Pancreas (tissue), 10 donors: ENCODE measurements at regions not wholly inside any gene's neighbourhood (a gene's known extent, or its start where the extent isn't known, plus 50 kb on each side); places are given as distances from the start of the nearest gene placed in this dataset.

Source experiments
- ATAC-seq, 4 donors: fragments of 200-7000 bp; cut with Tn5 transposase; one replicate each; pipeline versions ENCODE4 v1.8.0 to v1.9.1; 2020; ENCODE audit warnings: mild to moderate bottlenecking in 4 of 4, moderate library complexity in 4 of 4
- DNase-seq, 6 donors: peaks; one replicate each; pipeline ENCODE4 v3.0.0-alpha.2; 2020
- FAIRE-seq: peaks from 2 replicates; lab custom pipeline; 2012; peaks lifted over from hg19 to GRCh38; lab: Jason Lieb, UNC
- H3K27ac ChIP-seq, 4 donors: fragments of 200-600 bp; sonication (generic); 1 replicate in 3 of 4; 2 replicates in 1 of 4; pipeline versions ENCODE4 v1.5.0 to v1.8.0; 2020
- H3K27me3 ChIP-seq, 4 donors: fragments of 200-600 bp; one replicate each; pipeline ENCODE4 v1.8.0; 2021
- H3K36me3 ChIP-seq, 3 donors: fragments of 200-600 bp; sonication (generic) in 1 of 3; one replicate each; pipeline versions ENCODE4 v1.5.0 to v1.8.0; 2020 to 2021
- H3K4me1 ChIP-seq, 3 donors: fragments of 200-600 bp; one replicate each; pipeline ENCODE4 v1.8.0; 2021
- H3K4me3 ChIP-seq, 4 donors: fragments of 200-600 bp; sonication (generic) in 2 of 4; one replicate each; pipeline versions ENCODE4 v1.5.0 to v1.8.0; 2020 to 2021
- H3K9me3 ChIP-seq, 4 donors: fragments of 200-600 bp; one replicate each; pipeline ENCODE4 v1.8.0; 2021
- WGBS, 2 donors: extraction: QIAGEN DNeasy Blood & Tissue Kit; methylation state at CpG; one replicate each; pipeline ENCODE4 v1.1.7; 2013; 5-methylcytosine and 5-hydroxymethylcytosine counted together
- intact Hi-C, 3 donors: fragments of 100-400 bp; cut with DNase I; formaldehyde crosslinking; loops; one replicate each; pipeline versions ENCODE4 v1.11.1 to v1.14.2; 2022
- TF ChIP-seq, protein P1 (sequence below), 4 donors: fragments of 200-600 bp; sonication (generic) in 3 of 4; IDR thresholded peaks; one replicate each; pipeline versions ENCODE4 v1.5.0 to v1.8.0; 2021; ENCODE audit warnings: antibody characterized with exemption in 4 of 4
- donor health status: healthy with polysubstance abuse.
- donor health status: DM: no; HTN: no; CAD: no; lungs with moderate emphysema.
- donor health status: DM: no; HTN: no; CAD: no.
- donor health status: control.
- donor health status: control.
- donor health status: Bipolar disorder and iron deficiency.
- donor health status: DM: yes; HTN: yes; CAD: no.
- donor health status: DM: no; HTN: no; CAD: no.
- donor health status: DM: no; HTN: no; CAD: no.
- donor health status: DM: yes; HTN: yes; CAD: no.

DNA sequence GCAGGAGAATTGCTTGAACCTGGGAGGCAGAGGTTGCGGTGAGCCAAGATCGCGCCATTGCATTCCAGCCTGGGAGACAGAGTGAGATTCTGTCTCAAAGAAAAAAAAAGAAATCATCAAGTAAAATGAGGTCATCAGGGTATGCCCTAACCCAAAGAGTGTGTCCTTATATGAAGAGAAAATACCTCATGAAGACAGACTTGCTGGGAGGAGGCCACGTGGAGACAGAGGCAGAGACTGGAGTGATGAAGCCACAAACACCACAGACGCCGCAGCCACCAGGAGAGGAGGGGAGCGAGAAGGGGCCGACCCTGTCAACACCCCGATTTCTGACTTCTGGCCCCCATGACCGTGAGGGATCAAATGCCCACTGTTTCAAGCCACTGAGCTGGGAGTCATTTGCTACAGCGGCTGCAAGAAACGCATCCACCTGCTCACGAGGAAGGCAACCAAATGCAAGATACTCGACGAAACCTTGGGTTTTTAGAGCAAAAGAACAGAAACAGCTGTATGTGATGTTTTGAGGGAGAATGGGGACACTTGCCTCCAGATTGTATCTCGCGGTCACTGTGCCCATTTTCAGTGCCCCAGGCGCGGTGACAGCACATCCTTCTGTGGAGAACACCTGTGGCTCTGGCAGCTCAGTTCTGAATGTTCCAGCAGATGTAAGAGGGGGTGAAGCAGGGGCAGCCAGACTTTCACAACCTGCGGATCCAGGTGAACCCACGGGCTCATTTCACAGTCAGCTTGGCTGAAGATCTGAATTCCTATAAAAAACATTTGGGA, 1317.2 kb downstream of the TBC1D22A start:
- 61 to 75% methylated on average over 21 of the region's 21 CpGs for WGBS, 2 donors
- Histone ChIP-seq H3K4me1 (no peaks in the 10 kb centered on the region), H3K36me3 (no peaks in the 10 kb centered on the region), H3K27ac (no peak overlapping the region), H3K27me3 (no peaks in the 10 kb centered on the region), H3K9me3 (no peaks in the 10 kb centered on the region), H3K4me3 (no peak overlapping the region)
- no peak for FAIRE-seq
- TF ChIP-seq, protein P1, sequence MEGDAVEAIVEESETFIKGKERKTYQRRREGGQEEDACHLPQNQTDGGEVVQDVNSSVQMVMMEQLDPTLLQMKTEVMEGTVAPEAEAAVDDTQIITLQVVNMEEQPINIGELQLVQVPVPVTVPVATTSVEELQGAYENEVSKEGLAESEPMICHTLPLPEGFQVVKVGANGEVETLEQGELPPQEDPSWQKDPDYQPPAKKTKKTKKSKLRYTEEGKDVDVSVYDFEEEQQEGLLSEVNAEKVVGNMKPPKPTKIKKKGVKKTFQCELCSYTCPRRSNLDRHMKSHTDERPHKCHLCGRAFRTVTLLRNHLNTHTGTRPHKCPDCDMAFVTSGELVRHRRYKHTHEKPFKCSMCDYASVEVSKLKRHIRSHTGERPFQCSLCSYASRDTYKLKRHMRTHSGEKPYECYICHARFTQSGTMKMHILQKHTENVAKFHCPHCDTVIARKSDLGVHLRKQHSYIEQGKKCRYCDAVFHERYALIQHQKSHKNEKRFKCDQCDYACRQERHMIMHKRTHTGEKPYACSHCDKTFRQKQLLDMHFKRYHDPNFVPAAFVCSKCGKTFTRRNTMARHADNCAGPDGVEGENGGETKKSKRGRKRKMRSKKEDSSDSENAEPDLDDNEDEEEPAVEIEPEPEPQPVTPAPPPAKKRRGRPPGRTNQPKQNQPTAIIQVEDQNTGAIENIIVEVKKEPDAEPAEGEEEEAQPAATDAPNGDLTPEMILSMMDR (IDR thresholded peaks at IDR 0.05) = no peak
- intact Hi-C loops = no loop called here
- no peak for ATAC-seq
- DNase-seq = no peak

DNA sequence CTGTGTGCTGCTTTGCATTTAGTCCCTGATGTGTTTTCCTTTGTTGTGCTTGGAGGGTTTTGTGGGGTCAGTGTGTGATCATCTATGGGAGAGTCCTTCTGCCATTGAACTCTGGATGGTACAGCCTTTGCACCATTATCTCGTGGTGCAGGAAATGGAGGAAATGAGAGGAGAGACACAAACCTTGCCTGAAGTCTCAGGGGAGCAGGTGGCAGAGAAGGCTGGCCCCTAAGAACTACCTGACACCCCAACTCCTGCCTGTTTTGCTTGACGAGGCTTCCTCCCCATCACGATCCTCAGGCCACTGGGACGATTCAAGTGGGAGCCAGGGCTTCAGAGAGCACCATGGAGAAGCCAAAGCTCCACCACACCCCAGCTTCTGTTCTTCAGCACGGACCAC, 1316.4 kb downstream of the TBC1D22A start:
- Histone ChIP-seq H3K27me3 (no peaks in the 10 kb centered on the region), H3K27ac (no peak overlapping the region), H3K4me1 (no peaks in the 10 kb centered on the region), H3K36me3 (no peaks in the 10 kb centered on the region), H3K4me3 (no peak overlapping the region), H3K9me3 (no peaks in the 10 kb centered on the region)
- FAIRE-seq (no peak), DNase-seq (no peak), ATAC-seq (no peak)
- TF ChIP-seq, protein P1 (IDR thresholded peaks at IDR 0.05) = no peak
- 36 to 73% methylated on average over 5 of the region's 5 CpGs for WGBS, 2 donors
- intact Hi-C loops = no loop called here

DNA sequence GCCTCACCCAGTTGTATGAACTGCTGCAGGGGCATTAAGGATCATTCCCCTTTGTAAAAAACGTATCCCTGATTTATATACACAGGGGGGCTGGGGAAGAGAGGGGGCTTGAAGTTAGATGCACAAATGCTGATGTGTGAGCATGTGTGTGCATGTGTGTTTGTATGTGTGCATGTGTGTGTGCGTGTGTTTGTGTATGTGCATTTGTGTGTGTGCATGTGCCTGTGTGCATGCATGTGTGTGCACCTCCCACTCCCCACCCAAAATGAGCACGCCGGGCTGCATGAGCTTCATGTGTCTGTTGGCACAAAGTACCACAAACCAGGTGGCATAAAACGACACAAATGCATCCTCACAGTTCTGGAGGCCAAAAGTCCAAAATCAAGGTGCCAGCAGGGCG, 1315.2 kb downstream of the TBC1D22A start:
- intact Hi-C loops = no loop called here
- DNase-seq = no peak
- Histone ChIP-seq H3K27me3 (no peaks in the 10 kb centered on the region), H3K4me1 (no peaks in the 10 kb centered on the region), H3K36me3 (no peaks in the 10 kb centered on the region), H3K9me3 (no peaks in the 10 kb centered on the region), H3K4me3 (no peak overlapping the region), H3K27ac (no peak overlapping the region)
- TF ChIP-seq, protein P1 (IDR thresholded peaks at IDR 0.05) = no peak
- WGBS, 2 donors = 53 to 54% methylated on average over 6 of the region's 6 CpGs
- ATAC-seq = no peak
- FAIRE-seq = no peak

DNA sequence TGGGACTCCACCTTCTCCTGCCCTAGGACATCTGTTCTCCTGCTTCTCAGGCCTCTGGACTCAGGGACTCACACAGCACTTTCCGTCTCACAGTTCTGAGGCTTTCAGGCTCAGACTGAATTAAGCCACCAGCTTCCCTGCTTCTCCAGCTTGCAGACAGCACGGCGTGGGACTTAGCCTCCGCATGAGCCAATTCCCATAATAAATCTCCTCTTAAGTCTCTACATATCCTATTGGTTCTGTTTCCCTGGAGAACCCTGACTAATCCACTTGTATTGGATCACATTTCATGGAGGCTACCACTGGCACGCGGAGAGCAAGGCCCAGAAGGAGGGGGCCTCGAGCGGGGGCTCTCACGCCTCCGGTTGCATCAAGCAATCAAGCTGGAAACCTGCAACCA, 1313.6 kb downstream of the TBC1D22A start:
- TF ChIP-seq, protein P1 (IDR thresholded peaks at IDR 0.05) = no peak
- no peaks in the 10 kb centered on the region for H3K4me1 ChIP-seq
- no peak overlapping the region for H3K27ac ChIP-seq
- no peak for ATAC-seq
- FAIRE-seq = no peak
- H3K4me3 ChIP-seq = no peak overlapping the region
- 54 to 70% methylated on average over 10 of the region's 10 CpGs for WGBS, 2 donors
- no peaks in the 10 kb centered on the region for H3K27me3 ChIP-seq
- no peaks in the 10 kb centered on the region for H3K9me3 ChIP-seq
- no peak for DNase-seq
- intact Hi-C loops = no loop called here
- no peaks in the 10 kb centered on the region for H3K36me3 ChIP-seq

DNA sequence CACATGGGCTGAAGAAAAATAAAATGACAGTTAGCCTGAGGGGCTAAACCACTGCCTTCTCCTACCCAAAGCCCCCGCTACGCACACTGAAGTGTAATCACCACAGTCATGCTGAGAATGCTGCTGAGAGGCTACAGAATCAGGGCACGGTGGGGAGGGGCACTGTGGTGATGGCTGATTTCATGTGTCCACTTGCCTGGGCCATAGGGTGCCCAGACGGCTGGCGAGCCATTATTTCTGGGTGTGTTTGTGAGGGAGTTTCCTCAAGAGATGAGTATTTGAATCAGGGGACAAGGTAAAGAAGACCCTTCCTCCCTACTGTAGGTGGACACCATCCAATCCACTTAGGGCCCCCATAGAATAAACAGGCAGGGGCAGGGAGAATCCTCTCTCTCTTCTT, 1313.2 kb downstream of the TBC1D22A start:
- no peak for FAIRE-seq

More for the DNA sequence above, 1313.2 kb downstream of the TBC1D22A start:
- H3K36me3 ChIP-seq = no peaks in the 10 kb centered on the region
- 57 to 70% methylated on average over 5 of the region's 5 CpGs for WGBS, 2 donors
- H3K27ac ChIP-seq = no peak overlapping the region
- intact Hi-C loops = no loop called here
- DNase-seq (no peak), ATAC-seq (no peak)
- no peaks in the 10 kb centered on the region for H3K4me1 ChIP-seq
- H3K9me3 ChIP-seq = no peaks in the 10 kb centered on the region
- H3K4me3 ChIP-seq = no peak overlapping the region
- TF ChIP-seq, protein P1 (IDR thresholded peaks at IDR 0.05) = no peak
- H3K27me3 ChIP-seq = no peaks in the 10 kb centered on the region
